Esophagus squamous epithelium (tissue), 4 donors: ENCODE measurements at regions not wholly inside any gene's neighbourhood (a gene's known extent, or its start where the extent isn't known, plus 50 kb on each side); places are given as distances from the start of the nearest gene placed in this dataset.
"Not testable (repeated sequence)": the region's sequence is repeated elsewhere in the genome, so short reads cannot be mapped to it uniquely, and the experiment has no call there.

ENCODE experiments used
- POLR2A ChIP-seq, 4 donors: fragments of 450-650 bp; IDR thresholded peaks; one replicate each; pipeline ENCODE4 v1.6.1; 2017; ENCODE audit warnings: antibody characterized with exemption in 4 of 4, mild to moderate bottlenecking in 4 of 4, moderate library complexity in 3 of 4
- TF ChIP-seq, protein P1 (sequence below), 6 experiments: fragments of 450-650 bp in 4 of 6; fragments of 200-600 bp in 2 of 6; sonication (generic) in 2 of 6; IDR thresholded peaks; one replicate each; pipeline ENCODE4 v1.5.1; 2016 to 2019; ENCODE audit warnings: antibody characterized with exemption in 6 of 6, mild to moderate bottlenecking in 4 of 6, moderate library complexity in 4 of 6

DNA sequence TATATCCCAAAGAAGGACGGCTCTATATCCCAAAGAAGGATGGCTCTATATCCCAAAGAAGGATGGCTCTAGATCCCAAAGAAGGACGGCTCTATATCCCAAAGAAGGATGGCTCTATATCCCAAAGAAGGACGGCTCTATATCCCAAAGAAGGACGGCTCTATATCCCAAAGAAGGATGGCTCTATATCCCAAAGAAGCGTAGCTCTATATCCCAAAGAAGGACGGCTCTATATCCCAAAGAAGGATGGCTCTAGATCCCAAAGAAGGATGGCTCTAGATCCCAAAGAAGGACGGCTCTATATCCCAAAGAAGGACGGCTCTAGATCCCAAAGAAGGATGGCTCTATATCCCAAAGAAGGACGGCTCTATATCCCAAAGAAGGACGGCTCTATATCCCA is 170.1 kb downstream of the KIF26A start:
- TF ChIP-seq, protein P1, sequence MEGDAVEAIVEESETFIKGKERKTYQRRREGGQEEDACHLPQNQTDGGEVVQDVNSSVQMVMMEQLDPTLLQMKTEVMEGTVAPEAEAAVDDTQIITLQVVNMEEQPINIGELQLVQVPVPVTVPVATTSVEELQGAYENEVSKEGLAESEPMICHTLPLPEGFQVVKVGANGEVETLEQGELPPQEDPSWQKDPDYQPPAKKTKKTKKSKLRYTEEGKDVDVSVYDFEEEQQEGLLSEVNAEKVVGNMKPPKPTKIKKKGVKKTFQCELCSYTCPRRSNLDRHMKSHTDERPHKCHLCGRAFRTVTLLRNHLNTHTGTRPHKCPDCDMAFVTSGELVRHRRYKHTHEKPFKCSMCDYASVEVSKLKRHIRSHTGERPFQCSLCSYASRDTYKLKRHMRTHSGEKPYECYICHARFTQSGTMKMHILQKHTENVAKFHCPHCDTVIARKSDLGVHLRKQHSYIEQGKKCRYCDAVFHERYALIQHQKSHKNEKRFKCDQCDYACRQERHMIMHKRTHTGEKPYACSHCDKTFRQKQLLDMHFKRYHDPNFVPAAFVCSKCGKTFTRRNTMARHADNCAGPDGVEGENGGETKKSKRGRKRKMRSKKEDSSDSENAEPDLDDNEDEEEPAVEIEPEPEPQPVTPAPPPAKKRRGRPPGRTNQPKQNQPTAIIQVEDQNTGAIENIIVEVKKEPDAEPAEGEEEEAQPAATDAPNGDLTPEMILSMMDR (IDR thresholded peaks at IDR 0.05), result not testable (repeated sequence)
- TF ChIP-seq POLR2A (IDR thresholded peaks at IDR 0.05), result not testable (repeated sequence)
